Mesothelial cell of epicardium (in vitro differentiated cells): ENCODE measurements at regions not wholly inside any gene's neighbourhood (a gene's known extent, or its start where the extent isn't known, plus 50 kb on each side); places are given as distances from the start of the nearest gene placed in this dataset.

Source experiments
- DNase-seq, 2 experiments: peaks; one replicate each; pipeline ENCODE4 v3.0.0; 2021; ENCODE audit warnings: low spot score in 2 of 2; ENCODE audit not compliant: unreplicated experiment in 2 of 2
- H3K27ac Mint-ChIP-seq: 2 replicates; pipeline ENCODE4 v1.8.0; 2021; ENCODE audit warnings: mixed read lengths
- H3K27me3 Mint-ChIP-seq: 2 replicates; pipeline ENCODE4 v1.8.0; 2021; ENCODE audit warnings: low read depth, mixed read lengths
- H3K36me3 Mint-ChIP-seq: 2 replicates; pipeline ENCODE4 v1.8.0; 2021; ENCODE audit warnings: mixed read lengths
- H3K4me1 Mint-ChIP-seq: 2 replicates; pipeline ENCODE4 v1.8.0; 2021; ENCODE audit warnings: mixed read lengths
- H3K4me3 Mint-ChIP-seq: 2 replicates; pipeline ENCODE4 v1.8.0; 2021; ENCODE audit warnings: mild to moderate bottlenecking, moderate library complexity, mixed read lengths
- H3K9me3 Mint-ChIP-seq: 2 replicates; pipeline ENCODE4 v1.8.0; 2021; ENCODE audit warnings: mixed read lengths
- CTCF ChIP-seq: fragments of 200-600 bp; sonication (generic); IDR thresholded peaks from one replicate; pipeline ENCODE4 v1.5.0; 2021; ENCODE audit warnings: antibody characterized with exemption; ENCODE audit not compliant: unreplicated experiment

GRCh38 chr20:21801193-21801592 is 95.7 kb downstream of the PAX1 start:
- Mint-ChIP-seq H3K9me3 (no peaks in the 10 kb centered on the region), H3K27me3 (peaks cover 65% of the 10 kb centered on the region), H3K36me3 (no peaks in the 10 kb centered on the region), H3K4me3 (no peak overlapping the region), H3K4me1 (no peaks in the 10 kb centered on the region), H3K27ac (no peak overlapping the region)
- TF ChIP-seq CTCF, result no peak
- no peak for DNase-seq

- Mint-ChIP-seq H3K27ac (no peak overlapping the region), H3K27me3 (peaks cover 52% of the 10 kb centered on the region), H3K9me3 (no peaks in the 10 kb centered on the region), H3K36me3 (no peaks in the 10 kb centered on the region), H3K4me3 (no peak overlapping the region), H3K4me1 (no peaks in the 10 kb centered on the region)
- no peak for DNase-seq
- no peak for TF ChIP-seq CTCF
Observed at GRCh38 chr20:21798384-21798783, 92.9 kb downstream of the PAX1 start.

- peaks cover 45% of the 10 kb centered on the region for H3K27me3 Mint-ChIP-seq
Observed at GRCh38 chr20:21796059-21796458, 90.6 kb downstream of the PAX1 start.

DNA sequence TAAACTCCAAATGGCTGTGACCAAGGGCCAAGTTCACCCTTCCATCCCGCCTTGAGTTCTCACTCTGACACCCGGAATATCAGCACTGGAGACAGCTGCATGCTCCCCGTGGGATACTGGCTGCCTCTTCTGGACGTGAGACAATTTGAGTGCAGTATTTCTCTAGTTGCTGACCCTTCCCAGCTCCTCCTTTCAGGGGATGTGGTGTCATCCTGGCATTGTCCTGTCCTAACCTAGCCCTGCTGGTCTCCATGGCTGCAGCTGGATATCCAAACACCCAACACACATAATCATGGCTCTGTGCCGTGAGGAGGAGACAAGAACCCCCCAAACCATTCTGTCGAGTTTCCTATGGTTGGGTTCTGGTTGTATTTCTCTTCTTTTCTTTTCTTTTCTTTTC is 82.6 kb downstream of the PAX1 start:
- Mint-ChIP-seq H3K27me3 (peaks cover 33% of the 10 kb centered on the region), H3K4me3 (no peak overlapping the region), H3K9me3 (peaks cover 4% of the 10 kb centered on the region), H3K4me1 (no peaks in the 10 kb centered on the region), H3K36me3 (no peaks in the 10 kb centered on the region), H3K27ac (no peak overlapping the region)
- TF ChIP-seq CTCF, result no peak
- no peak for DNase-seq

More at GRCh38 chr20:21796059-21796458, 90.6 kb downstream of the PAX1 start:
- H3K4me1 Mint-ChIP-seq, result no peaks in the 10 kb centered on the region
- no peak for DNase-seq
- no peak overlapping the region for H3K27ac Mint-ChIP-seq
- no peaks in the 10 kb centered on the region for H3K9me3 Mint-ChIP-seq
- no peak overlapping the region for H3K4me3 Mint-ChIP-seq
- no peaks in the 10 kb centered on the region for H3K36me3 Mint-ChIP-seq
- TF ChIP-seq CTCF, result no peak

DNA sequence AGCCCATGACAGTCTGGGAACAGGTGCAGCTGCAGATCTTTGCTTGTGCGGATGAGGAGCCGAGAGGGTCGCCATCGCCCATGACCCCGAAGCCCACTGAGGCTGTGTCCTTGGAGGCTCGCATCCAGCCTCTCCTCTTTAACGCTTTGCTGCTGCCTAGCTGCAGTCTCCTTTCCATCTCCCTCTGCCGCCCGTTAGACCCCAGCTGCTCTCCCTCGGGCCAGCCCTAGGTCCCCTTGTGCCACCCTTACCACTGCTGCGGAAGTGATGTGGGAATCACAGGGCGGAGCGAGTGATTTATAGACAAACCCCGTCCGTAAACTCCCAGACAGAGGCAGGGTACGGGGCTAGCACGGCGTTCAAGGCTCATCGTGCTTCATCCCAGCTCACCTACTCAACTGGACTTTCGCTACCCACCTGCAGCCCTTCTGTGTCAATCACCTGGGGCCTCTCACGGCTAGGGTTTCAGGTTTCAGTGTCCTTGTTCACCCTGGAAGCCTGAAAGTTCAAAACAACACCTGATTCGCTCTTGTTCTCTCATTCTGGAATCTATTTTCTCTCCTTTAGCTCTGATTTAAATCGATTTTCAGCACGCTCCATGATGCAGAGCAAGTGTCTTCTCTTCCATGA is 76.1 kb downstream of the PAX1 start:
- no peaks in the 10 kb centered on the region for H3K4me1 Mint-ChIP-seq
- H3K27me3 Mint-ChIP-seq, result peaks cover 50% of the 10 kb centered on the region
- no peak for TF ChIP-seq CTCF
- no peaks in the 10 kb centered on the region for H3K36me3 Mint-ChIP-seq
- no peak for DNase-seq
- no peak overlapping the region for H3K4me3 Mint-ChIP-seq
- H3K27ac Mint-ChIP-seq, result no peak overlapping the region
- H3K9me3 Mint-ChIP-seq, result peaks cover 4% of the 10 kb centered on the region

- TF ChIP-seq CTCF, result no peak
- no peaks in the 10 kb centered on the region for H3K4me1 Mint-ChIP-seq
Observed at GRCh38 chr20:21780528-21780927, 75.1 kb downstream of the PAX1 start.

More at GRCh38 chr20:21780528-21780927, 75.1 kb downstream of the PAX1 start:
- Mint-ChIP-seq H3K9me3 (peaks cover 4% of the 10 kb centered on the region), H3K4me3 (no peak overlapping the region), H3K36me3 (no peaks in the 10 kb centered on the region), H3K27me3 (peaks cover 48% of the 10 kb centered on the region), H3K27ac (no peak overlapping the region)
- DNase-seq, result no peak
